Activated CD4-positive, alpha-beta T cell treated with anti-CD3 and anti-CD28 coated beads, Interleukin-2, Interleukin-6, amounts not matched to agents 100 ng/mL and 50 ng/mL, durations not matched to agents 16 hours and 8 hours (primary cell): ENCODE measurements at regions not wholly inside any gene's neighbourhood (a gene's known extent, or its start where the extent isn't known, plus 50 kb on each side); places are given as distances from the start of the nearest gene placed in this dataset.

Experiments
- DNase-seq: peaks from one replicate; pipeline ENCODE4 v3.0.0-alpha.2; 2020

GRCh38 chr4:156052116-156052515 lies 98.5 kb upstream of the CTSO start:
- no peak for DNase-seq

DNA sequence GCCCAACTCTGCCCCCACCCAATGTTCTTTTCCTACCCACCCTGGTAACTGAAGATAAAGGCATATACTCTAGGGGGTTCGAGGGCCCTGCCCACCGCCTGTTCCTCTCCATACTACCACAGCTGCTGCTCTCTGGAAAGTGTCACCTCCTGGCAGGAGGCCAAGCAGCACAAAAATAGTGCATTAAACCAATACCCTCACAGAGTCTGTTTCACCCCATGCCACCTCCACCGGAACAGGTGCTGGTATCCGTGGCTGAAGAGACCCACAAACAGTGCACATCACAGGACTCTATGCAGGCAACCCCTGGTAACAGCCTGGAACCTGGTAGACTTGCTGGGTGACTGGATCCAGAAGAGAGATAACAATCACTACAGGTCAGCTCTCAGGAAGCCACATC lies 85.1 kb upstream of the CTSO start:
- no peak for DNase-seq

- no peak for DNase-seq
Measured at GRCh38 chr4:156036496-156036895, 82.8 kb upstream of the CTSO start.

GRCh38 chr4:156029691-156030090 lies 76.0 kb upstream of the CTSO start:
- DNase-seq = no peak

- DNase-seq = no peak
Measured at GRCh38 chr4:156021298-156021697, 67.6 kb upstream of the CTSO start.

DNA sequence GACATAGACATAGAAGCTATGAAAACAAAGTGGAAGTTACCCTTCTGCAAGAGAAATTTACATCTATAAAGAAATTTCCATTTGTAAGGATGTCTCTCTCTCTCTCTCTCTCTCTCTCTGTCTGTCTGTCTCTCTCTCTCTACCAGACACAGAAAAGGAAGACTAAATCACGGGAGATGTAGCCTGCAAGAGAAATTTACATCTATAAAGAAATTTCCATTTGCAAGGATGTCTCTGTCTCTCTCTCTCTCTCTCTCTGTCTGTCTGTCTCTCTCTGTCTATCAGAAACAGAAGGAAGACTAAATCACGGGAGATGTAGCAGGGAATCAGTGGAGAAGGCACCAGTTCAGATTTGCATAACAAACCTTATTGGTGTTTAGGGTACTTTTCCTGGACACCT lies 65.6 kb upstream of the CTSO start:
- DNase-seq = no peak

DNA sequence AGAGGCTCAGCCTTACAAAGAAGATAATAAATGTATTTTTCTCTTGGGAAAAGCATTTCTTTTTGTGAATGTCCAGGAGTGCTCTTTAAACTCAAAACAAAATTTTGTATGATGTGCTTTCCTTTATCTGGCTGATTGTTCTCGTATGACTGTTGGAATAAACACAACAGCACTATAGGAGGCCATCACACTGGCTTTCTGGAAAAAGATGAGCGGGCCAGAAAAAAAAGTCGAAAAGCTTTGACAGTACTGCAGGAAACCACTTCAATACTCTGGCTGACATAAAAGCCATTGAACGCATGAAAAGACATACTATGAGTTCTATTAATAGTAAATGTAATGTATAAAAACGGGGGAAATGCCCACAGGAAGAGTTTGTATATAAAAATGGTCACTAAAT lies 64.7 kb upstream of the CTSO start:
- DNase-seq = no peak

DNA sequence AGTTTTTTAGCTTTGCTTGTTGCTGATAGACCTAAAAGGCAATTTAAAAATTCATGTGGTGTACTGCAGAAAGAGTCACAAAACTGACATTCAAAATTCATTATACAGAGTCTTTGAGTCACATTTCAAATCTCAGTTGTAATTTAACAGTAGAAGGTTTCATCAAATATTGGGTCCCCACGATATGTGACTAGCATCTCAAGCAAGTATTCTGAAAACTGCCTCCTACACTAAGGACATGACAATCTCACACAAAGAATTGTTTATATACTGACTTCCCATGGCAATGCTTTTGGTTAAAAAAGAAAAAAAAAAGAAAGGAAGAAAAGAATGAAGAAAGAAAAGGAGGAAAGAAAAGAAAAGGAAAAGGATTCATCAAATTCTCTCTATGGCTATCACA lies 62.1 kb upstream of the CTSO start:
- no peak for DNase-seq

DNA sequence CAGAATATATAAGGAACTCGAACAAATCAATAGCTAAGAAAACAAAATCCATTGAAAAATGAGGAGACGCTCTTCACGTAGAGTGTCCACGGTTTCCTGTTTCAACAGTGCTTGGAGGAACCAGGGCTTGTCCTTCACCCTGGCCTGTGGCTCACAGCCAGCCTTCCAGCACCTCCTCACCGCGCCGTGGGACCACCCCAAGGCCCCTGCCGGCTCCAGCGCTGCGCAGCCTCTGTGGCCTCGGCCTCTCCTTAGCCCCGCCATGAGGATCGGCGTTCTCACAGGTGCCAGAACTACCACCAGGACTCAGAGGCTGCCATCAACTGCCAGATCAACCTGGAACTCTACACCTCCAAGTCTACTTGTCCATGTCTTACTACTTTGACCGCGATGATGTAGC lies 52.5 kb upstream of the CTSO start:
- DNase-seq = no peak
